GM12874 (cell line): ENCODE measurements at regions not wholly inside any gene's neighbourhood (a gene's known extent, or its start where the extent isn't known, plus 50 kb on each side); places are given as distances from the start of the nearest gene placed in this dataset.

Experiments used
- TF ChIP-seq, protein P1 (sequence below): IDR thresholded peaks from 2 replicates; pipeline ENCODE4 v1.5.1; 2011; ENCODE audit warnings: low read depth, mild to moderate bottlenecking, control low read depth, low read length, moderate library complexity; ENCODE audit not compliant: insufficient read depth

DNA sequence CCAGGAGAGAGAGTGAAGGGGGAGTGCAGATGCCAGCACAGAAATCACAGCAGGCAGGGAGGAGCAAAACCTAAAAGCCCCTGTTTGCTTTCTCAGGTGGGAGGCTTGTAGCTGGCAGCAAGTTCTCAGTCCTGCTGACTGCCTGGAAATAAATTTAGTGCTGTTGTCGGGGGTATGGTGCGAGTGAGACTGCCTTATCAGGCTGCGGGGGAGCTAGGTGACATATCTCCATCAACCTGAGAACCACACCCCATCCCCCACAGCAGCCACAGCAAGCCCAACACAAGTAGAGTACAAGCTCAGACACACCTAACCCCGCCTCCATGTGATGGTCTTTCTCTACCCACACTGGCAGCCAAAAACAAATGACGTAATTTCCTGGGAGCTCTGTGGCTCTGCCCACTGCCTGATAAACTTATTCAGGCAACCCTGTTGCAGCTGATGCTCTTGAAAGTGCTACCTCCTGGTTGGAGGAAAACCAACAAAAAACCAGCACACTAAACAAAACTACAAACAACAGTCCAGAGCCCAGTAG, 953.4 kb upstream of the NDST4 start:
- TF ChIP-seq, protein P1, sequence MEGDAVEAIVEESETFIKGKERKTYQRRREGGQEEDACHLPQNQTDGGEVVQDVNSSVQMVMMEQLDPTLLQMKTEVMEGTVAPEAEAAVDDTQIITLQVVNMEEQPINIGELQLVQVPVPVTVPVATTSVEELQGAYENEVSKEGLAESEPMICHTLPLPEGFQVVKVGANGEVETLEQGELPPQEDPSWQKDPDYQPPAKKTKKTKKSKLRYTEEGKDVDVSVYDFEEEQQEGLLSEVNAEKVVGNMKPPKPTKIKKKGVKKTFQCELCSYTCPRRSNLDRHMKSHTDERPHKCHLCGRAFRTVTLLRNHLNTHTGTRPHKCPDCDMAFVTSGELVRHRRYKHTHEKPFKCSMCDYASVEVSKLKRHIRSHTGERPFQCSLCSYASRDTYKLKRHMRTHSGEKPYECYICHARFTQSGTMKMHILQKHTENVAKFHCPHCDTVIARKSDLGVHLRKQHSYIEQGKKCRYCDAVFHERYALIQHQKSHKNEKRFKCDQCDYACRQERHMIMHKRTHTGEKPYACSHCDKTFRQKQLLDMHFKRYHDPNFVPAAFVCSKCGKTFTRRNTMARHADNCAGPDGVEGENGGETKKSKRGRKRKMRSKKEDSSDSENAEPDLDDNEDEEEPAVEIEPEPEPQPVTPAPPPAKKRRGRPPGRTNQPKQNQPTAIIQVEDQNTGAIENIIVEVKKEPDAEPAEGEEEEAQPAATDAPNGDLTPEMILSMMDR = no peak

DNA sequence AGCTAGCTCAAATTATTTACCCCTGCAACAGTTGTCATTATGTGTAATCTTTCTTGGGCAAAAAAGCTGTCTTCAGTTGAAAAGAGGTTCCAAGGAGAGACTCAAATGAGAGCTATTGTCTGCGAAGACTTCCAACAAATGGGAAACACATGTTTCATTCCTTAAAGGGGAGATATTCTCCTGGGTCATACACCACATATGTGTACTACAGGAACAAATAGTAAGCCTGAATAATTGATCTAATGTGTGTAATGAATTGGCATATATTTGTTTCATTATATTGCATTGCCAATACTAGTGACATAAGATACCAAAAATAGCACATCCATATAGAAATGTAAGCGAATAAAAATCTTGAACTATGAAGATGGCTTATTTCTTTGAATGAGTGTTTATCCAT, 950.9 kb upstream of the NDST4 start:
- TF ChIP-seq, protein P1 = no peak

DNA sequence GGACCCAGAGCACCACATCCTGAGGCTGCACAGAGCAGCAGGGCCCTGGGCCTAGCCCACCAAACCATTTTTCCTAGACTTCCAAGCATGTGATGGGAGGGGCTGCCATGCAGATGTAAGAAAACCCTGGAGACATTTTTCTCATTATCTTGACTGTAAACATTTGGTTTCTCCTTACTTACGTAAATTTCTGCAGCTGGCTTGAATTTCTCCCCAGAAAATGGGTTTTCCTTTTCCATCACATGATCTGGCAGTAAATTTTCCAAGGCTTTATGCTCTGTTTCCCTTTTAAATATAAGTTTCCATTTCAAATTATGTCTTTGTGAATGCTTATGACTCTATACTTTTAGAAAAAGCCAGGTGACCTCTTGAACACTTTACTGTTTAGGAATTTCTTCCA, 945.9 kb upstream of the NDST4 start:
- TF ChIP-seq, protein P1 = no peak

DNA sequence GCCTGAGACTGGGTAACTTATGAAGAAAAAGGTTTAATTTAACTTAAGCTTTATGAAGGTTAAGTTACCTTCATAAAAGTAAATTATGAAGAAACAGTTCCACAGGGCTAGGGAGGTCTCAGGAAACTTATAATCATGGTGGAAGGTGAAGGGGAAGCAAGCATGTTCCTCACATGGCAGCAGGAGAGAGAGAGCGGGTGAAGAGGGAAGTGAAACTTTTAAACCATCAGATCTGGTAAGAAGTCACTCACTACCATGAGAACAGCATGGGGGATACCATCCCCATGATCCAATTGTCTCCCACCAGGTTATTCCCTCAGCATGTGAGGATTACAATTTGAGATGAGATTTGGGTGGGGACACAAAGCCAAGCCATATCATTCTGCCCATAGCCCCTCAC, 944.7 kb upstream of the NDST4 start:
- TF ChIP-seq, protein P1 = no peak

DNA sequence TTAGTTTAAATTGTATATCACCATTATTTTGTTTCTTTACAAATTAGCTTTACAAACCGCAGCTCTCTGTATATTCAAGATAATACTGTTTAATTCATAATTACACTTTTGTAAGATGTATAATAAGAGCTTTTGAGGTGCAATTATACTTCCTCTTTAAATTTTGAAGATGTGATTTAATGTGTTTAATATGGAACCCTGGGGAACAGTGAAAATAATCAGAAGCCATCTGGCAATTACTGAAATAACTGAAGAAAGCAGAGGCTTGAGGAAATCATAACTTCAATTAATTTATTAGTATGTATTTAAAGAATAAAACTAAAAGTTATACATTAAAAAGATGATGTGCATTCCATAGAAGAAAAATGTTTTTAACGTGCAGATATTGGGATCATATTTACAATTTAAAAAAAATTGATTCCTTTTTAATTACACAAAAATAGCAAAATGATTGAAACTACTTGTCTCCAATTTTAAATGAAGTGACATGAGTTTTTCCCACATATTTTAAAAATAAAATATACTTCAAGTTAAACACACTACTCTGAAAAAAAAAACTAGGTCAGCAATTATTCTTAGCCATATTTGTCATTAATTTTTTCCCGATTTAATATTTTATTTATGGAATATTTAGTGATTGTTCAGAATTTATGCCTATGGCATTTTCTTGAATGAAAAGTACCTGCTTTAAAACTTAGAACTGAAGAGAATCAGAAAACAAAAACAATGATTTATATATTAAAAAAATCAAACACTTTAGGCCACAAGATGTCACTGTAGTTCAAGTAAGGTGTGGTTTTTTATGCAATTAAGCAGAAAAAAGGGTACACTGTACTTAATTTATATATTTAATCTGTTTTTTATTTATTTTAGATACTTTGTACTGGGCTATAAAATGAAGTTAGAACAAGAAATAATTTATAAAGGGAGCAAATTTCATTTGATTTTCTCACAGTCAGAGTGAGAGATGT, 942.7 kb upstream of the NDST4 start:
- TF ChIP-seq, protein P1 = no peak

DNA sequence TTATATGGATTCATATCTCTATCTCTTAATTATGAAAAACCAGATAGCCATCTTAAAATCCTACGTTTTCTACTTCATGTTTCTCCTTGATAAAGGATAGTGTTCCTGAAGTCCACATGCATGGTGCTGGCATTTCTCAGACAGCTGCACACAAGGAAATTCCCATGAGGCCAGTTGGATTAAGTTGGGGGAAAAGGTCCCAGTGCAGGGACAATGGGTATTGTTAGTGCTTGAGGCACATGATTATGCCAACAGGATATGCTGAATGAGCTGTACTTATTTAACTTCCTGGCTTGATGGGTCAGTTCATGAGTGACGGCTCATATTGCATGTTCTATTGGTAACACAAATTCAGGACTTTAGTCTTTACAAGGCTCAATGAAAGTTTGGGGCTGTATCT, 913.9 kb upstream of the NDST4 start:
- TF ChIP-seq, protein P1 = no peak

DNA sequence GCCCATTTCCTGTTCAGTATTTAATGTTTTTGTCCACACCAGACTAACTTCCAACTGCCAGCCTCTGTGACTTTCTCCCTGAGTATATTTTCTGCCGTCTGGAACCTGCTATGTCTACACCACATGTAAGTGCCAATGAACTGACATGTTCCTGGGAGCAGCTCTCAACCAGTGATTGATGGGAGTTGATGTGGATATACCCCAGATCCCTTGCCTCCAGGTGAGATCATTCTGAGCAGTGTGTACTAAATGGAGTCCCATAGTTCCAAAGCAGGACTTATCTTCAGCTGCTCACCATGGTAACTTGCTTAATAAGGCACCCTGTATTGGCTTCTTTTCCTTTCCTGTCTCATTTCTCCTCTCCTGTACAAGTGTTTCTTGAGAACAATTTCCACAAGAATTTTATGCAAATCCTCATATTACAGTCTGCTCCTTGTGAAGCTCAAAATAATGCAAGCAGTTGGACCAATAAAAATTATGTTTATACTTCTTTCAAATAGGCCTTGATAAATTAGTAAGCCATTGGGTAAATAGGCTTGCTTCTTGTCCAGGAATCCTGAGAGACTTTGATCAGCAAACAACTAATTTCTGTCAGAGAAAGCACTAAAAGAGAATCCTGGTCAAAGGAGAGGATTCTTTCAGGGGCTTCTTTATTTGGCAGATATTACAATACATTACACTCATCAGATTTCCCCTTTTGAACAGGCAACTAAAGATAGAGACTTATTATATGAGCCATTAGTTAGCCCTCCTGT, 911.7 kb upstream of the NDST4 start:
- TF ChIP-seq, protein P1 = no peak
